GM20431 (cell line): ENCODE measurements at regions not wholly inside any gene's neighbourhood (a gene's known extent, or its start where the extent isn't known, plus 50 kb on each side); places are given as distances from the start of the nearest gene placed in this dataset.
"Not testable (repeated sequence)": the region's sequence is repeated elsewhere in the genome, so short reads cannot be mapped to it uniquely, and the experiment has no call there.

Source experiments
- in situ Hi-C: fragments of 300-500 bp; cut with MseI, MboI; formaldehyde crosslinking; loops from one replicate; pipeline ENCODE4 v1.15.0; 2020; ENCODE audit warnings: low sequenced_read_pairs; ENCODE audit not compliant: unreplicated experiment

- in situ Hi-C loops: no loop called here
Measured at GRCh38 chr2:75959724-75960471, 249.2 kb upstream of the GCFC2 start.

GRCh38 chr2:75954761-75955160 lies 244.0 kb upstream of the GCFC2 start:
- in situ Hi-C loops: no loop called here

GRCh38 chr2:75952173-75952572 lies 241.5 kb upstream of the GCFC2 start:
- in situ Hi-C loops: no loop called here

- in situ Hi-C loops: no loop called here
Measured at GRCh38 chr2:75949385-75950030, 238.8 kb upstream of the GCFC2 start.

DNA sequence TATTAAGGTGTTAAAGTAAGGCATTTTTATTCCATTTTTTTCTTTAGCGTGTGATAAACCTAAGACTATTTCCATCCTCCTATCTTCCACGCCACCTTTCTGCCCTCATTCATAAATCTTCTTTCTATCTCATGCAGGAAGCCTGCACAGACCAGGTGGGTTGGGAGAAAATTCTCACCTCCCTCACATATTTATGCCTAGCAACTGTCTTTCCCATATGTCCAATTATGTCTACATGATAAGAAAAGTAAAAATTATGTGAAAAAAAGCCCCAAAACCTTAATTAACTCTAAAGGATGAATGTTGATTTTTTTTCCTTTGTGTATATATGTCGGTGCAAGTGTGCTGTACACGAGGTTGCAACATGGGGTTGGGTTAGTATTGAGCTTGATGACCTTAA lies 225.6 kb upstream of the GCFC2 start:
- in situ Hi-C loops: no loop called here

DNA sequence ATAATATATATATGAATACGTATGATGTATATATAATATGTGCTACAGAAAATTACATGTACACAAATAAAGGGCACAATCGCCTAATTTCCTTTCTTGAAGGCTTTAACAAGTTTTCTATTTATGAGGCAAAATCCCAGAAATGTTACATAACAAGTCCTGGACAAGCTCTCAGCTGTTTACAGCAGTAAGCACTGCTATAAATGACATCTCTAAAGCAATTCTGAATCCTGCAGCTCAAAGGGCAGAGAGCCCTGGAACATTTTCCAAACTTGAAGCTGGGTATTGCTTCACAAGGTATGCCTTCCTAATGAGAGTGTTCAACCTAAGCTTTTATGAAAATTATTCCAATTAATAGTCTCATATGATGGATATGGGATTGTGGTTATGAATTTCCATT lies 222.3 kb upstream of the GCFC2 start:
- in situ Hi-C loops: no loop called here

DNA sequence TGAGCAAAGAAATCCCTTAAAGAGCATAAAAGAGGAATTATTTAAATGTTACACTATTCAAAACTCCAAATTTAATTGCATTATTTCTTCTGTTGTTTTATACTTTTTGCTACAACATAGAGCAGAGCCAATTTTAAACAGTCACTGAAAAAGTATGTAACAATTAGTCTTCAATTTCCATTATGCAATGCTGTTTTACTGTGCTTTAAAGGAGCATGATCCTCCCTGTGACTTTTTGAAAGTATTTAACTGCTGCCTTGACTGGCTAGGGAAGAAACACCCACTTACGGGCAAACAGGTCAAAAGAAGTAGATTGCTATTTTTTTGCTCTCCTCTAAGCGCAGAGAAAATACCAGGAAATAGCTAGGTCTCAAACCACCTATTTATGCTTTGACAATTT lies 217.4 kb upstream of the GCFC2 start:
- in situ Hi-C loops: no loop called here

DNA sequence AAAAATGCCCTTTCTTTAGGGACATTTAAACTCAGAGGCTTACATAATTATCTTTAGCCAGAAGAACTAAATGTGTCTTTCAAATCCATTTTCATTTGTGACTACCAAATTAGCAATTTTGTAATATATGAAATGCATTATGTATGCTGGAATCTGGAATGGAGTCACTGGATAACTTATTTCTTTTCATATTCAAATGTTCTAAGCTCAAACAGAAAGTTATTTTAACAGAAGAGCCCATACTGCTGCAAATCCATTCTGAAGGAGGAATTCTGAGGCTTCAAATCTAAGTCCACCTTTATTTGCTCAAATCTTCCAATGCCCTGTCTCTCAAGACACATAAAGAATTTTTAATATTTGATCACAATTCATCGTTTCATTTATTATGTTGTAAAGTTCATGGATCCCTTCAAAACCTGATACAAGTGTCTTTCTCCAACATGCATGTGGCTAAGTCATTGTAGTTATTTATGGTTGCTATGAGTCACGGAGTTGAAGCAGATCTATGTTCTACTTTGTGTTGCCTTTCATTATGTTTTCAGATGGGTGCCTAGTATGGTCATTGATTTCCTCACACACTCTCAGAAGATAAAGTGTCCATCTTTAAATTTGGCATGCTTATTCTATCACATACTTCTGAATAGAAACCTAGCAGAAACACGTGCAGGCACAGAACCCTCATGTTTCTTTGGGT lies 214.8 kb upstream of the GCFC2 start:
- in situ Hi-C loops: no loop called here

- in situ Hi-C loops: no loop called here
Measured at GRCh38 chr2:75922191-75922590, 211.5 kb upstream of the GCFC2 start.

- in situ Hi-C loops: no loop called here
Measured at GRCh38 chr2:75920859-75921551, 210.3 kb upstream of the GCFC2 start.

DNA sequence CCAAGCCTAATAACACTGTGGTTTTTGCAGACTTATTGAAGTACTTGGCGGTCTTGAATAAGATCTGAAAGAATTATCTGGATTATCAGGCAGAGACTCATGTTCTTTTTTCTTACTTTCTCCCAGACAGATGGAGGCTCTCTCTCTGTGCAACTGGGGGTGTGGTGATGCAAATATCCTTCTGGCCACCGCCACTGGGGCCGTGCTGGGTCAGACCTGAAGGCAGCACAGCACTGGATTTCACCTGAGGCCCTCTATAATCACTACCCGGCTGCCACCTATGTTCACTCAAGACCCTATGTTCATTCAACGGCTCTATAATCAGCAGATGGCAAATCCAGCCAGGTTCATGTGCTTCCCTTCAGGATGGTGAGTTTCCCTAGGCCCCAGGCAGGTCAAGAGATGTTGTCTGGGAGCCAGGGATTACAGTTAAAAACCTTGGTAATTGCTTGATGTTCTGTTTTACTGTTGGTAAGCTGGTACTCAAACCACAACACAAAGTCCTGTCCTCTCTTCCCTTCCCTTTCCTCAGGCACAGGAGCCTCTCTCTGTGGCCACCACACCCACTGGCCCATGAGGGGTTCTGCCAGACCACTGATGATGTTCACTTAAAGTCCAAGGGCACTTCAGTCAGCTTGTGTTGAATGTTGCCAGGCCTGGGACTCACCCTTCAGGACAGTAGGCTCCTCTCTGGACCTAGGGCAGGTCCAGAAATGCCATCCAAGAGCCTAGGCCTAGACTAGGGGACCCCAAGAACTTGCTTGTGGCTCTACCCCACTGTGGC lies 205.3 kb upstream of the GCFC2 start:
- in situ Hi-C loops: no loop called here

DNA sequence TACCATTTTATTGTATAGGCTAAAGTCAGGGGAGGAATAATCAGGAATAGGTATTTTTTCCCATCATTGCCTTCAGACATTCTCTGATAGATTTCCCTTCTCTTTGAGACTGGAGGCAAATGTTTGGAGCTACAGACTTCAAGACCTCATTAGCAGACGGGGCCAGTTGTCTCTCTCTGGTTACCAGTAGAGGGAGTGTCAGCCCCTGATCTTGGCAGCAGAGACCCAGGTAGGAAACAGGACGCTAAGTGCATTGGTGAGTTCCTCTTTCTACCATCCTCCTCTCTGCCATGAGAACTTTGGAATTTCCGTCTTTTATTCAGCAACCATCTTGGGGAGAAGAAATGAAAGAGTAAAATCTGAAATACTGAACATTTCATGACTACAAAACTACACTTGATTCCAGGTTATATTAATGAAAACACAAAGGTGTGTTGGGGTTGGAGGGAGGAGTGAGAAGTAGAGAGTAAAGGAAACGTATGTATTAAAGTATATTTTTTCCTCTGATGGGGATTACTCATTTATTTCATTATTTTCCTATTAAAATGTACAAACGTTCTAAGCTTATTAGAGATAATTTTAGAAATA lies 186.2 kb upstream of the GCFC2 start:
- in situ Hi-C loops: no loop called here

- in situ Hi-C loops: no loop called here
Measured at GRCh38 chr2:75894170-75894569, 183.5 kb upstream of the GCFC2 start.

DNA sequence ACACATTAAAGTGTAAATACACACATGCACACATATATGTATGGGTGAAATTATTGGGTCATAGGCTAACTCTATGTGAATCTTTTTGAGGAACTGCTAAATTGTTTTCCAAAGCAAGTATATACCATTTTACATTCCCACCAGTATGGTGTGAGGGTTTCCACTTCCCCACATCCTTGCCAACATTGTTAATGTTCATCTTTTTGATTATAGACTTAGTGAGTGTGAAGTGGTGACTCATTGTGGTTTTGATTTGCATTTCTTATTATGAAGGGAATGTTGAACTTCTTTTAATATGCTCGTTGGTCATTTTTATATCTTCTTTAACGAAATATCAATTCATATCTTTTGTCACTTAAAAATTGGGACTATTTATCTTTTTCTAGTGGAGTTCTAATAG lies 181.8 kb upstream of the GCFC2 start:
- in situ Hi-C loops: no loop called here

- in situ Hi-C loops: no loop called here
Measured at GRCh38 chr2:75882530-75882929, 171.8 kb upstream of the GCFC2 start.

DNA sequence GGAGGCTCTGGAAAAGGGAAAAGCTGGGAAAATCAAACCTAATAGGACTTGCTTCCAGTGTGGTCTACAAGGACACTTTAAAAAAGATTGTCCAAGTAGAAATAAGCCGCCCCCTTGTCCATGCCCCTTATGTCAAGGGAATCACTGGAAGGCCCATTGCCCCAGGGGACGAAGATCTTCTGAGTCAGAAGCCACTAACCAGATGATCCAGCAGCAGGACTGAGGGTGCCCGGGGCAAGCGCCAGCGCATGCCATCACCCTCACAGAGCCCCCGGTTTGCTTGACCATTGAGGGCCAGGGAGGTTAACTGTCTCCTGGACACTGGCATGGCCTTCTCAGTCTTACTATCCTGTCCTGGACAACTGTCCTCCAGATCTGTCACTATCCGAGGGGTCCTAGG lies 164.9 kb upstream of the GCFC2 start:
- in situ Hi-C loops: not testable (repeated sequence)

DNA sequence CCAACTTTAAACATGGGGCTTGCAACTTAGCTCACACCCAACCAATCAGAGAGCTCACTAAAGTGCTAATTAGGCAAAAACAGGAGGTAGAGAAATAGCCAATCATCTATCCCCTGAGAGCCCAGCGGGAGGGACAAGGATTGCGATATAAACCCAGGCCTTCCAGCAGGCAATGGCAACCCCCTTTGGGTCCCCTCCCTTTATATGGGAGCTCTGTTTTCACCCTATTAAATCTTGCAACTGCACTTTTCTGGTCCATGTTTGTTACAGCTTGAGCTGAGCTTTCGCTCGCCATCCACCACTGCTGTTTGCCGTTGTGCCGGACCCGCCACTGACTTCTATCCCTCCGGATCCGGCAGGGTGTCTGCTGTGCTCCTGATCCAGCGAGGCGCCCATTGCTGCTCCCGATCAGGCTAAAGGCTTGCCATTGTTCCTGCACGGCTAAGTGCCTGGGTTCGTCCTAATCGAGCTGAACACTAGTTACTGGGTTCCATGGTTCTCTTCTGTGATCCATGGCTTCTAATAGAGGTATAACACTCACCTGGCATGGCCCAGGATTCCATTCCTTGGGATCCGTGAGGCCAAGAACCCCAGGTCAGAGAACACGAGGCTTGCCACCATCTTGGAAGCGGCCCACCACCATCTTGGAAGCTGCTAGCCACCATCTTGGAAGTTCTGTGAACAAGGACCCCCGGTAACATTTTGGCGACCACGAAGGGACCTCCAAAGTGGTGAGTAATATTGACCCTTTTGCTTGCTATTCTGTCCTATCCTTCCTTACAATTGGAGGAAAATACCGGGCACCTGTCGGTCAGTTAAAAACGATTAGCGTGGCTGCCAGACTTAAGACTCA lies 161.3 kb upstream of the GCFC2 start:
- in situ Hi-C loops: not testable (repeated sequence)

- in situ Hi-C loops: no loop called here
Measured at GRCh38 chr2:75870651-75871137, 160.0 kb upstream of the GCFC2 start.

DNA sequence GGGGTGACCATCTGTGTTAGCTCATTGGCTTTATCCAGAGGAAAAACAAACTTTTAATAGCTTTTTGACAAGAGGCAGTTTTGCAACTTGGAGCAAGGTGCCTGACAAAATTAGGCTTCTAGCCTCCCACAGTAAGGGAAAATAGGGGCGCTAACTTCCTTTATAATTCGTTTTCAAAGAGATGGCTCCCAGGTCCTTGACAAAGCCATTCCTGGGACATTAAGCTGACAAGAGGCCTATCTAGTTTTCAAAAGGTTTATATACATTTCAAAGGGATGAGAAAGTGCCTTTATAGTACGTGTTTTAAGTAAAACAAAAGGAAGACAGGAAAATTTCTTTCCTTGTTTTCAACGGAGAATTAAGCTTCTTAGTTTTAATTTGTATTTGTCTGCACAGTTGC lies 159.4 kb upstream of the GCFC2 start:
- in situ Hi-C loops: no loop called here
